ENCODE measurements at regions not wholly inside any gene's neighbourhood (a gene's known extent, or its start where the extent isn't known, plus 50 kb on each side); places are given as distances from the start of the nearest gene placed in this dataset.

DNA sequence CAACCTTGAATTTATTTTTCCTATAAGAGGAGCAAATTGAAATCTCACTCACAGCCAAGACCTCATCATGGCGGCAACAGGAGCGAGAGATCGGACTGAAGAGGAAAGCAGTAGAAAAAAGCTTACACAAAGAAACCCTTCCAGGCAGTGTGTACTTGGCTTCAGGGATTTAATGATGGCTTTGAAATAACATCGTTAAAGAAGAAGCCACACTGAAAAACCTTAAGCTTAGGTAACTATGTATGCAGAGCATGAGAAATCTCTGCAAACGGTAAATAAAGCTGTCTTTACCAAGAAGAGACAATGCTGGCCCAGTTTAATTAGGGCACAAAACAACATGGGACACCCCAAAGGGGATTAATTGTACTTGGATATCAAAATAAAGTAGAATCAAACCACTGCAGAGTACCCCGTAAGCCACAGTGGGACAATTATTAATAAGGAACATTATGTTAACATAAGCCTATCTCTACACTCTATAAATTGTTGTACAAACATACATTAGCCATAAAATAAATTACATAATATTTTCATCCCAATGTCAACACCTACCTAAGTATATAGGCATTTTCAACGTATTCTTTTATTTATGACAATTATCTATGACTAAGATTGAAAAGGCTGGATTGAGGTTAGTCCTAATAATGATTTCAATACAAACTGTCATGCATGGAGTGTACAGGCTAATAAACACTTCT is 360.2 kb upstream of the CHRM3 start:
- TF ChIP-seq POLR2AphosphoS5 (IDR thresholded peaks at IDR 0.05; ENCODE audit: insufficient read depth, low read depth, low read length) (no peak), CTCF (IDR thresholded peaks at IDR 0.05; ENCODE audit: extremely low read depth in 1 of 2, insufficient read depth in 1 of 2, low read depth in 1 of 2, low read length in 2 of 2) (no peak), POLR2A (IDR thresholded peaks at IDR 0.05; ENCODE audit: low read depth, low read length) (no peak)
- TF ChIP-seq, protein P1, sequence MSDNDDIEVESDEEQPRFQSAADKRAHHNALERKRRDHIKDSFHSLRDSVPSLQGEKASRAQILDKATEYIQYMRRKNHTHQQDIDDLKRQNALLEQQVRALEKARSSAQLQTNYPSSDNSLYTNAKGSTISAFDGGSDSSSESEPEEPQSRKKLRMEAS (IDR thresholded peaks at IDR 0.05; ENCODE audit: insufficient read depth, insufficient read length): no peak

All from endothelial cell of umbilical vein (primary cell).